A673 (cell line): ENCODE measurements at regions not wholly inside any gene's neighbourhood (a gene's known extent, or its start where the extent isn't known, plus 50 kb on each side); places are given as distances from the start of the nearest gene placed in this dataset.

Experiments used
- BruUV-seq: library from RNA; stranded (reverse); fragments of 400-500 nt; replicated peaks from 2 replicates; lab custom pipeline; 2021; lab: Mats Ljungman, UMichigan
- CTCF ChIA-PET: fragments of 300-600 bp; sonication (Branson Sonifier 250); formaldehyde crosslinking; loops from one replicate; lab custom pipeline; 2022; ENCODE audit warnings: antibody characterized with exemption; lab: Charles Lee
- POLR2A ChIA-PET: fragments of 300-600 bp; sonication (Branson Sonifier 250); formaldehyde crosslinking; loops from one replicate; lab custom pipeline; 2022; ENCODE audit warnings: antibody characterized with exemption; ENCODE audit not compliant: low non-redundant PET; lab: Charles Lee
- DNase-seq: peaks from one replicate; pipeline ENCODE4 v3.0.0-alpha.2; 2015; ENCODE audit warnings: low spot score
- H3K27ac ChIP-seq: fragments of 200-600 bp; sonication (generic); 2 replicates; pipeline ENCODE4 v1.5.1; 2016; ENCODE audit warnings: mixed run types, low read depth, mild to moderate bottlenecking, mixed read lengths, antibody characterized with exemption, low read length; ENCODE audit not compliant: poor library complexity, severe bottlenecking
- H3K27me3 ChIP-seq: fragments of 200-600 bp; sonication (generic); replicated peaks from 2 replicates; pipeline ENCODE4 v1.6.1; 2017; ENCODE audit warnings: mixed run types, low read depth, mild to moderate bottlenecking, mixed read lengths, antibody characterized with exemption, low read length; ENCODE audit not compliant: insufficient read depth, poor library complexity
- H3K36me3 ChIP-seq: fragments of 200-600 bp; sonication (generic); 2 replicates; pipeline ENCODE4 v1.6.1; 2016; ENCODE audit warnings: mixed run types, mild to moderate bottlenecking, mixed read lengths, antibody characterized with exemption, low read length; ENCODE audit not compliant: insufficient read depth, poor library complexity, severe bottlenecking
- H3K4me1 ChIP-seq: fragments of 200-600 bp; sonication (generic); 2 replicates; pipeline ENCODE4 v1.6.1; 2017; ENCODE audit warnings: mixed run types, mild to moderate bottlenecking, mixed read lengths, antibody characterized with exemption, low read length; ENCODE audit not compliant: insufficient read depth, poor library complexity, severe bottlenecking
- H3K4me3 ChIP-seq: fragments of 200-600 bp; sonication (generic); 2 replicates; pipeline ENCODE4 v1.5.1; 2016; ENCODE audit warnings: low read depth, mixed run types, mild to moderate bottlenecking, mixed read lengths, low read length; ENCODE audit not compliant: poor library complexity, severe bottlenecking
- H3K9me3 ChIP-seq: fragments of 200-600 bp; sonication (generic); 2 replicates; pipeline ENCODE4 v1.6.1; 2016; ENCODE audit warnings: mixed run types, low read depth, mild to moderate bottlenecking, mixed read lengths, antibody characterized with exemption, low read length; ENCODE audit not compliant: poor library complexity, severe bottlenecking
- EZH2 ChIP-seq: fragments of 200-600 bp; sonication (generic); IDR thresholded peaks from 2 replicates; pipeline ENCODE4 v1.6.1; 2017; ENCODE audit warnings: borderline replicate concordance, low read depth, mild to moderate bottlenecking, mixed read lengths, antibody characterized with exemption, low read length; ENCODE audit not compliant: poor library complexity, severe bottlenecking
- intact Hi-C: fragments of 100-400 bp; cut with micrococcal nuclease; formaldehyde crosslinking; loops from one replicate; pipeline ENCODE4 v1.10.0; 2022; ENCODE audit not compliant: unreplicated experiment
- TF ChIP-seq, protein P1 (sequence below): fragments of 300-800, 200-600 bp; sonication (generic); conservative IDR thresholded peaks from 2 replicates; pipeline ENCODE4 v1.5.1; 2017; ENCODE audit warnings: low read depth, mild to moderate bottlenecking, antibody characterized with exemption, low read length, moderate library complexity, mixed read lengths

- no TSS peak for BruUV-seq
- Histone ChIP-seq H3K9me3 (no peaks in the 10 kb centered on the region), H3K36me3 (no peaks in the 10 kb centered on the region), H3K4me3 (no peak overlapping the region), H3K27ac (no peak overlapping the region), H3K4me1 (no peaks in the 10 kb centered on the region), H3K27me3 (peaks cover 42% of the 10 kb centered on the region)
- DNase-seq = no peak
- CTCF ChIA-PET = no interaction called here
- intact Hi-C loops = no loop called here
- no peak for TF ChIP-seq EZH2
- TF ChIP-seq, protein P1, sequence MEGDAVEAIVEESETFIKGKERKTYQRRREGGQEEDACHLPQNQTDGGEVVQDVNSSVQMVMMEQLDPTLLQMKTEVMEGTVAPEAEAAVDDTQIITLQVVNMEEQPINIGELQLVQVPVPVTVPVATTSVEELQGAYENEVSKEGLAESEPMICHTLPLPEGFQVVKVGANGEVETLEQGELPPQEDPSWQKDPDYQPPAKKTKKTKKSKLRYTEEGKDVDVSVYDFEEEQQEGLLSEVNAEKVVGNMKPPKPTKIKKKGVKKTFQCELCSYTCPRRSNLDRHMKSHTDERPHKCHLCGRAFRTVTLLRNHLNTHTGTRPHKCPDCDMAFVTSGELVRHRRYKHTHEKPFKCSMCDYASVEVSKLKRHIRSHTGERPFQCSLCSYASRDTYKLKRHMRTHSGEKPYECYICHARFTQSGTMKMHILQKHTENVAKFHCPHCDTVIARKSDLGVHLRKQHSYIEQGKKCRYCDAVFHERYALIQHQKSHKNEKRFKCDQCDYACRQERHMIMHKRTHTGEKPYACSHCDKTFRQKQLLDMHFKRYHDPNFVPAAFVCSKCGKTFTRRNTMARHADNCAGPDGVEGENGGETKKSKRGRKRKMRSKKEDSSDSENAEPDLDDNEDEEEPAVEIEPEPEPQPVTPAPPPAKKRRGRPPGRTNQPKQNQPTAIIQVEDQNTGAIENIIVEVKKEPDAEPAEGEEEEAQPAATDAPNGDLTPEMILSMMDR = no peak
- POLR2A ChIA-PET = no interaction called here
Observed at GRCh38 chr1:204773246-204773645, 87.7 kb upstream of the LRRN2 start.

DNA sequence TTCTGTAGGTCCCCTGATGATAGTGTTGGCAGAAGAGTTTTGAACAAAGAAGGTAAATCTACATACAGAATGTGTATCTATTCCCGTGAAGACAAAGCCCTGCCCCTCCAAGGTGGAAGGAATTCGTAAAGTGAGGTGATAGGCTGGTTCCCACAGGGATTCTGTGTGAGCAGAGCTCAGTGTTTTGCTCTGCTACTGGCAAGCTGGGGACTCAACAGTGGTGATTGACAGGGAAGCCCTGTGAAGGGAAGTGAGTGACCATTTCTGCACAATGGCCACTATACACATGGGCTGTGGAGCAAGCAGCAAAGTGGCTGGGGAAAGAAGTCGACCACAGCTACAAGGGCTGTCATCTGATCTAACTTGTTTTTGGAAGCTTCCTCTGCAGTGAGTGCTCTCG is 90.0 kb upstream of the LRRN2 start:
- TF ChIP-seq EZH2 = no peak
- TF ChIP-seq, protein P1 = no peak
- no peak overlapping the region for H3K27ac ChIP-seq
- no TSS peak for BruUV-seq
- H3K4me3 ChIP-seq = no peak overlapping the region
- peaks cover 33% of the 10 kb centered on the region for H3K27me3 ChIP-seq
- ChIA-PET CTCF (no interaction called here), POLR2A (no interaction called here)
- no peaks in the 10 kb centered on the region for H3K36me3 ChIP-seq
- no peaks in the 10 kb centered on the region for H3K9me3 ChIP-seq
- H3K4me1 ChIP-seq = no peaks in the 10 kb centered on the region
- no peak for DNase-seq
- intact Hi-C loops = no loop called here

DNA sequence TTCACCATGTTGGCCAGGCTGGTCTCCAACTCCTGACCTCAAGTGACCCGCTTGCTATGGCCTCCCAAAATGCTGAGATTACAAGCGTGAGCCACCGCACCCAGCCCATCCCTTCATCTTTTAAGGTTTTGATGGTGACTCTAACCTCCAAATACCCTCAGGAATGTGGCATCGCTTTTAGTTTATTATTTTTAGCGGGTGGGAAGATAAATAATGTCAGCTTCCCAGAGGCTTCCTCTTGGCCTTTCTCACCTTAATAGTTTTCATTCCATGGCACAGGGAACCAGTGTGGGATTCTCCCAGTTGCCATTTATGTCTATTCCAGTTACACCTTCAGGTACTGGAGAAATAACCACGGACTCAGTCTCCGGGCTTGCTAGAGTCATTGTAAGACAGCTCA is 92.1 kb upstream of the LRRN2 start:
- BruUV-seq = no TSS peak
- POLR2A ChIA-PET = no interaction called here
- intact Hi-C loops = no loop called here

More for the DNA sequence above, 92.1 kb upstream of the LRRN2 start:
- Histone ChIP-seq H3K4me3 (no peak overlapping the region), H3K27me3 (peaks cover 35% of the 10 kb centered on the region), H3K36me3 (no peaks in the 10 kb centered on the region), H3K9me3 (no peaks in the 10 kb centered on the region), H3K27ac (no peak overlapping the region), H3K4me1 (no peaks in the 10 kb centered on the region)
- TF ChIP-seq, protein P1 = no peak
- no peak for TF ChIP-seq EZH2
- CTCF ChIA-PET = no interaction called here
- no peak for DNase-seq
